ENCODE measurements at regions not wholly inside any gene's neighbourhood (a gene's known extent, or its start where the extent isn't known, plus 50 kb on each side); places are given as distances from the start of the nearest gene placed in this dataset.

DNA sequence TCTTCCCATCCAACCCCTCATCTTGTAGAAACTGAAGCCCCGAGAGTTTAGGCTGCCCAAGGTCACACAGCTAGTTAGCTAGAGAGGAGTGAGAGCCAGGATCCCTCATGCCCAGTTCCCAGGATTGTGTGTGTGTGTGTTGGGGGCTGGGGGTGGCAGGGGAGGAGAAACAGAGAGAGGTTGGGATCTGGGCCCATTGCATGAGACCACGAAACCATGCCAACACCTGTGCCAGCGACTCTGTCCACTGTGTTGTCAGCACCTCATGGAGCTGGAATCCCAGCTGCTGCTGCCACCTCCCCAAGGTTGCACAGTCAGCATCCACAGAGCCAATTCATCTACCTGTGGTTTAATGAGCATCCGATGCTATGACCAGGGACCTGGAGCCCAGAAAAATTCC, 115.4 kb upstream of the ZC3H12A start:
- Histone ChIP-seq H4K5ac (ENCODE audit: insufficient read length, low read depth, low read length) (no peak overlapping the region), H3K27me3 (ENCODE audit: insufficient read depth, low read length) (no peaks in the 10 kb centered on the region), H3K14ac (ENCODE audit: insufficient read depth, low read length) (no peak overlapping the region), H2BK20ac (ENCODE audit: low read depth, low read length, poor library complexity, severe bottlenecking) (no peak overlapping the region), H3K23me2 (ENCODE audit: insufficient read length, low read depth, low read length, poor library complexity, severe bottlenecking) (no peaks in the 10 kb centered on the region), H3K4me2 (ENCODE audit: insufficient read depth, insufficient read length, low read length) (no peak overlapping the region), H2BK120ac (ENCODE audit: low read depth, low read length, poor library complexity, severe bottlenecking) (no peak overlapping the region), H3K79me2 (ENCODE audit: insufficient read depth, low read length) (no peaks in the 10 kb centered on the region), H3K4me1 (ENCODE audit: insufficient read depth, low read length) (peaks cover 4% of the 10 kb centered on the region), H4K8ac (replicated peaks; ENCODE audit: insufficient read length, low read depth, low read length) (no peak overlapping the region), H3K18ac (ENCODE audit: insufficient read length, low read depth, low read length) (no peak overlapping the region), H3K4ac (ENCODE audit: low read depth, low read length) (no peak overlapping the region), H4K91ac (ENCODE audit: insufficient read length, low read depth, low read length) (no peak overlapping the region), H4K20me1 (ENCODE audit: control insufficient read depth, insufficient read depth, insufficient read length) (no peaks in the 10 kb centered on the region), H3T11ph (ENCODE audit: low read length) (no peak overlapping the region), H3K9ac (ENCODE audit: extremely low read depth, insufficient read length, low read length) (no peak overlapping the region), H2BK15ac (ENCODE audit: low read depth, low read length) (no peak overlapping the region), H3K27ac (ENCODE audit: insufficient read length, low read depth, low read length) (no peak overlapping the region), H3K23ac (ENCODE audit: insufficient read length, low read depth, low read length) (no peak overlapping the region), H3K79me1 (ENCODE audit: insufficient read depth, low read depth, low read length, poor library complexity, severe bottlenecking) (no peaks in the 10 kb centered on the region), H2AFZ (ENCODE audit: low read length) (no peak overlapping the region), H2BK12ac (ENCODE audit: insufficient read length, low read depth, low read length) (no peak overlapping the region), H3K56ac (ENCODE audit: insufficient read length, low read depth, low read length) (no peak overlapping the region), H2AK5ac (ENCODE audit: insufficient read length, low read length) (no peak overlapping the region), H2BK5ac (ENCODE audit: insufficient read length, low read length) (no peak overlapping the region), H3K9me3 (ENCODE audit: control insufficient read depth, low read depth, low read length) (no peaks in the 10 kb centered on the region)
- H3K27ac Mint-ChIP-seq, result no peak overlapping the region
- peaks cover 18% of the 10 kb centered on the region for H3K27me3 Mint-ChIP-seq (ENCODE audit: low read depth)
- H3K9me3 Mint-ChIP-seq, result no peaks in the 10 kb centered on the region
- H3K4me3 Mint-ChIP-seq, result no peak overlapping the region
- DNase-seq, result no peak
- WGBS (ENCODE audit: extremely low coverage, insufficient read length, low lambda C conversion rate), result no CpG with 5 or more reads among the region's 4 CpGs
- TF ChIP-seq, protein P1, sequence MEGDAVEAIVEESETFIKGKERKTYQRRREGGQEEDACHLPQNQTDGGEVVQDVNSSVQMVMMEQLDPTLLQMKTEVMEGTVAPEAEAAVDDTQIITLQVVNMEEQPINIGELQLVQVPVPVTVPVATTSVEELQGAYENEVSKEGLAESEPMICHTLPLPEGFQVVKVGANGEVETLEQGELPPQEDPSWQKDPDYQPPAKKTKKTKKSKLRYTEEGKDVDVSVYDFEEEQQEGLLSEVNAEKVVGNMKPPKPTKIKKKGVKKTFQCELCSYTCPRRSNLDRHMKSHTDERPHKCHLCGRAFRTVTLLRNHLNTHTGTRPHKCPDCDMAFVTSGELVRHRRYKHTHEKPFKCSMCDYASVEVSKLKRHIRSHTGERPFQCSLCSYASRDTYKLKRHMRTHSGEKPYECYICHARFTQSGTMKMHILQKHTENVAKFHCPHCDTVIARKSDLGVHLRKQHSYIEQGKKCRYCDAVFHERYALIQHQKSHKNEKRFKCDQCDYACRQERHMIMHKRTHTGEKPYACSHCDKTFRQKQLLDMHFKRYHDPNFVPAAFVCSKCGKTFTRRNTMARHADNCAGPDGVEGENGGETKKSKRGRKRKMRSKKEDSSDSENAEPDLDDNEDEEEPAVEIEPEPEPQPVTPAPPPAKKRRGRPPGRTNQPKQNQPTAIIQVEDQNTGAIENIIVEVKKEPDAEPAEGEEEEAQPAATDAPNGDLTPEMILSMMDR (conservative IDR thresholded peaks at IDR 0.05), result no peak
- H3K4me1 Mint-ChIP-seq, result peaks cover 27 to 29% of the 10 kb centered on the region in 2 experiments
- H3K36me3 Mint-ChIP-seq (ENCODE audit: insufficient read depth in 1 of 3, low read depth in 3 of 3), result no peaks in the 10 kb centered on the region; a peak in 1 of 7 replicates

All from H9 (cell line).